ENCODE measurements at regions not wholly inside any gene's neighbourhood (a gene's known extent, or its start where the extent isn't known, plus 50 kb on each side); places are given as distances from the start of the nearest gene placed in this dataset.
"Not testable (repeated sequence)": the region's sequence is repeated elsewhere in the genome, so short reads cannot be mapped to it uniquely, and the experiment has no call there.

GRCh38 chr13:18741696-18742095 lies 439.9 kb downstream of the TUBA3C start:
- DNase-seq: peak; percentile 9

GRCh38 chr13:18739310-18739709 lies 442.3 kb downstream of the TUBA3C start:
- DNase-seq: no peak

- not testable (repeated sequence) for DNase-seq
These were observed 443.5 kb downstream of the TUBA3C start for GRCh38 chr13:18738086-18738485.

- DNase-seq: not testable (repeated sequence)
These were observed 454.5 kb downstream of the TUBA3C start for GRCh38 chr13:18727138-18727537.

GRCh38 chr13:18726524-18726923 lies 455.1 kb downstream of the TUBA3C start:
- not testable (repeated sequence) for DNase-seq

GRCh38 chr13:18725242-18725822 lies 456.3 kb downstream of the TUBA3C start:
- not testable (repeated sequence) for DNase-seq

GRCh38 chr13:18714889-18715288 lies 466.7 kb downstream of the TUBA3C start:
- no peak for DNase-seq

- DNase-seq: not testable (repeated sequence)
These were observed 471.0 kb downstream of the TUBA3C start for GRCh38 chr13:18710673-18711072.

- DNase-seq: peak; percentile 13
These were observed 475.1 kb downstream of the TUBA3C start for GRCh38 chr13:18706538-18706937.

GRCh38 chr13:18702464-18703247 lies 479.0 kb downstream of the TUBA3C start:
- DNase-seq: not testable (repeated sequence)

GRCh38 chr13:18698332-18698731 lies 483.3 kb downstream of the TUBA3C start:
- not testable (repeated sequence) for DNase-seq

GRCh38 chr13:18697851-18698250 lies 483.8 kb downstream of the TUBA3C start:
- not testable (repeated sequence) for DNase-seq

GRCh38 chr13:18697221-18697620 lies 484.4 kb downstream of the TUBA3C start:
- DNase-seq: not testable (repeated sequence)

- DNase-seq: not testable (repeated sequence)
These were observed 504.2 kb downstream of the TUBA3C start for GRCh38 chr13:18677403-18677802.

GRCh38 chr13:18675268-18675667 lies 506.4 kb downstream of the TUBA3C start:
- DNase-seq: not testable (repeated sequence)

- not testable (repeated sequence) for DNase-seq
These were observed 507.8 kb downstream of the TUBA3C start for GRCh38 chr13:18673794-18674193.

- not testable (repeated sequence) for DNase-seq
These were observed 515.0 kb downstream of the TUBA3C start for GRCh38 chr13:18666585-18666984.

GRCh38 chr13:18665716-18666115 lies 515.9 kb downstream of the TUBA3C start:
- DNase-seq: not testable (repeated sequence)

GRCh38 chr13:18665124-18665523 lies 516.5 kb downstream of the TUBA3C start:
- DNase-seq: not testable (repeated sequence)

GRCh38 chr13:18663222-18663621 lies 518.4 kb downstream of the TUBA3C start:
- DNase-seq: not testable (repeated sequence)

GRCh38 chr13:18643644-18644172 lies 537.9 kb downstream of the TUBA3C start:
- DNase-seq: peak; percentile 0

- DNase-seq: not testable (repeated sequence)
These were observed 552.7 kb downstream of the TUBA3C start for GRCh38 chr13:18628928-18629327.

- no peak for DNase-seq
These were observed 553.2 kb downstream of the TUBA3C start for GRCh38 chr13:18628428-18628827.

- DNase-seq: not testable (repeated sequence)
These were observed 557.6 kb downstream of the TUBA3C start for GRCh38 chr13:18624061-18624460.
